Mammary epithelial cell (primary cell): ENCODE measurements at regions not wholly inside any gene's neighbourhood (a gene's known extent, or its start where the extent isn't known, plus 50 kb on each side); places are given as distances from the start of the nearest gene placed in this dataset.

Experiments
- EZH2 ChIP-seq: IDR thresholded peaks from 2 replicates; pipeline ENCODE4 v1.6.1; 2012; ENCODE audit warnings: low read length, inconsistent platforms, borderline replicate concordance
- TF ChIP-seq, protein P1 (sequence below), 2 donors: IDR thresholded peaks in 1 of 2; conservative IDR thresholded peaks in 1 of 2; 2 replicates each; pipeline ENCODE4 v1.5.1; 2011 to 2012; ENCODE audit warnings: inconsistent platforms in 2 of 2, low read length in 2 of 2, mild to moderate bottlenecking in 2 of 2, control low read depth in 1 of 2, low read depth in 1 of 2; ENCODE audit not compliant: insufficient read depth in 1 of 2; ENCODE audit errors: extremely low read depth in 1 of 2

DNA sequence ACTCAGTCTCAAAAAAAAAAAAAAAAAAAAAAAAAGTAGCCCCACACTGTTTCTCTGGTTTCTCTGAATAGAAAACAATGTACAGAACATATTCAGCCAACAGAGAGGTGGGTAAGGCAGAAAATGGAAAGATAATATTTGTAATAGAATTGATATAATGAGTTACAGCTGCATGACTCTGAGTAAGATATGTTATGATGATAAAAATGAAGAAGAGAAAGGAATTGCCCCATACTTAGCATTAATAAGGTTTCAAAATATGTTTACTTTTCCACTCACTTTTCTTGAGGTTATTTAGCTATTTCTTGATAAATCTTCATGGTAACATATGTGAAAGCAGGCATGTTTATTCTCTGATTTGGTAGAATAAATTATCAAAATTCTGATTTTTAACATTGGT is 100.9 kb upstream of the ROBO2 start:
- TF ChIP-seq EZH2 = no peak
- TF ChIP-seq, protein P1, sequence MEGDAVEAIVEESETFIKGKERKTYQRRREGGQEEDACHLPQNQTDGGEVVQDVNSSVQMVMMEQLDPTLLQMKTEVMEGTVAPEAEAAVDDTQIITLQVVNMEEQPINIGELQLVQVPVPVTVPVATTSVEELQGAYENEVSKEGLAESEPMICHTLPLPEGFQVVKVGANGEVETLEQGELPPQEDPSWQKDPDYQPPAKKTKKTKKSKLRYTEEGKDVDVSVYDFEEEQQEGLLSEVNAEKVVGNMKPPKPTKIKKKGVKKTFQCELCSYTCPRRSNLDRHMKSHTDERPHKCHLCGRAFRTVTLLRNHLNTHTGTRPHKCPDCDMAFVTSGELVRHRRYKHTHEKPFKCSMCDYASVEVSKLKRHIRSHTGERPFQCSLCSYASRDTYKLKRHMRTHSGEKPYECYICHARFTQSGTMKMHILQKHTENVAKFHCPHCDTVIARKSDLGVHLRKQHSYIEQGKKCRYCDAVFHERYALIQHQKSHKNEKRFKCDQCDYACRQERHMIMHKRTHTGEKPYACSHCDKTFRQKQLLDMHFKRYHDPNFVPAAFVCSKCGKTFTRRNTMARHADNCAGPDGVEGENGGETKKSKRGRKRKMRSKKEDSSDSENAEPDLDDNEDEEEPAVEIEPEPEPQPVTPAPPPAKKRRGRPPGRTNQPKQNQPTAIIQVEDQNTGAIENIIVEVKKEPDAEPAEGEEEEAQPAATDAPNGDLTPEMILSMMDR (conservative IDR thresholded peaks at IDR 0.05 in 1 of 2, IDR thresholded peaks at IDR 0.05 in 1 of 2; ENCODE audit: extremely low read depth in 1 of 2, insufficient read depth in 1 of 2, low read depth in 1 of 2, low read length in 2 of 2) = no peak
